A673 (cell line): ENCODE measurements at regions not wholly inside any gene's neighbourhood (a gene's known extent, or its start where the extent isn't known, plus 50 kb on each side); places are given as distances from the start of the nearest gene placed in this dataset.

Experiments used
- BruUV-seq: library from RNA; stranded (reverse); fragments of 400-500 nt; replicated peaks from 2 replicates; lab custom pipeline; 2021; lab: Mats Ljungman, UMichigan
- CTCF ChIA-PET: fragments of 300-600 bp; sonication (Branson Sonifier 250); formaldehyde crosslinking; loops from one replicate; lab custom pipeline; 2022; ENCODE audit warnings: antibody characterized with exemption; lab: Charles Lee
- POLR2A ChIA-PET: fragments of 300-600 bp; sonication (Branson Sonifier 250); formaldehyde crosslinking; loops from one replicate; lab custom pipeline; 2022; ENCODE audit warnings: antibody characterized with exemption; ENCODE audit not compliant: low non-redundant PET; lab: Charles Lee
- DNase-seq: peaks from one replicate; pipeline ENCODE4 v3.0.0-alpha.2; 2015; ENCODE audit warnings: low spot score
- H3K27ac ChIP-seq: fragments of 200-600 bp; sonication (generic); 2 replicates; pipeline ENCODE4 v1.5.1; 2016; ENCODE audit warnings: mixed run types, low read depth, mild to moderate bottlenecking, mixed read lengths, antibody characterized with exemption, low read length; ENCODE audit not compliant: poor library complexity, severe bottlenecking
- H3K27me3 ChIP-seq: fragments of 200-600 bp; sonication (generic); replicated peaks from 2 replicates; pipeline ENCODE4 v1.6.1; 2017; ENCODE audit warnings: mixed run types, low read depth, mild to moderate bottlenecking, mixed read lengths, antibody characterized with exemption, low read length; ENCODE audit not compliant: insufficient read depth, poor library complexity
- H3K36me3 ChIP-seq: fragments of 200-600 bp; sonication (generic); 2 replicates; pipeline ENCODE4 v1.6.1; 2016; ENCODE audit warnings: mixed run types, mild to moderate bottlenecking, mixed read lengths, antibody characterized with exemption, low read length; ENCODE audit not compliant: insufficient read depth, poor library complexity, severe bottlenecking
- H3K4me1 ChIP-seq: fragments of 200-600 bp; sonication (generic); 2 replicates; pipeline ENCODE4 v1.6.1; 2017; ENCODE audit warnings: mixed run types, mild to moderate bottlenecking, mixed read lengths, antibody characterized with exemption, low read length; ENCODE audit not compliant: insufficient read depth, poor library complexity, severe bottlenecking
- H3K4me3 ChIP-seq: fragments of 200-600 bp; sonication (generic); 2 replicates; pipeline ENCODE4 v1.5.1; 2016; ENCODE audit warnings: low read depth, mixed run types, mild to moderate bottlenecking, mixed read lengths, low read length; ENCODE audit not compliant: poor library complexity, severe bottlenecking
- H3K9me3 ChIP-seq: fragments of 200-600 bp; sonication (generic); 2 replicates; pipeline ENCODE4 v1.6.1; 2016; ENCODE audit warnings: mixed run types, low read depth, mild to moderate bottlenecking, mixed read lengths, antibody characterized with exemption, low read length; ENCODE audit not compliant: poor library complexity, severe bottlenecking
- CTCF ChIP-seq: fragments of 300-800, 200-600 bp; sonication (generic); conservative IDR thresholded peaks from 2 replicates; pipeline ENCODE4 v1.5.1; 2017; ENCODE audit warnings: low read depth, mild to moderate bottlenecking, antibody characterized with exemption, low read length, moderate library complexity, mixed read lengths
- EZH2 ChIP-seq: fragments of 200-600 bp; sonication (generic); IDR thresholded peaks from 2 replicates; pipeline ENCODE4 v1.6.1; 2017; ENCODE audit warnings: borderline replicate concordance, low read depth, mild to moderate bottlenecking, mixed read lengths, antibody characterized with exemption, low read length; ENCODE audit not compliant: poor library complexity, severe bottlenecking
- intact Hi-C: fragments of 100-400 bp; cut with micrococcal nuclease; formaldehyde crosslinking; loops from one replicate; pipeline ENCODE4 v1.10.0; 2022; ENCODE audit not compliant: unreplicated experiment

GRCh38 chr7:25066253-25066652 is 58.8 kb downstream of the CYCS start:
- H3K27ac ChIP-seq, result no peak overlapping the region
- H3K27me3 ChIP-seq, result no peaks in the 10 kb centered on the region
- DNase-seq, result no peak
- no peak for TF ChIP-seq CTCF
- no peak for TF ChIP-seq EZH2
- intact Hi-C loops, result no loop called here
- BruUV-seq, result no TSS peak
- H3K4me1 ChIP-seq, result peaks cover 3% of the 10 kb centered on the region
- ChIA-PET POLR2A (no interaction called here), CTCF (interaction anchor here (0.5 kb wide), 1 partner anchor 31 kb away, joined by 8 read pairs; no protein-coding TSS in a partner anchor)
- no peaks in the 10 kb centered on the region for H3K9me3 ChIP-seq
- no peaks in the 10 kb centered on the region for H3K36me3 ChIP-seq
- H3K4me3 ChIP-seq, result no peak overlapping the region

GRCh38 chr7:25062380-25062779 is 62.7 kb downstream of the CYCS start:
- no TSS peak for BruUV-seq
- Histone ChIP-seq H3K4me1 (no peaks in the 10 kb centered on the region), H3K36me3 (no peaks in the 10 kb centered on the region), H3K9me3 (no peaks in the 10 kb centered on the region), H3K27me3 (no peaks in the 10 kb centered on the region), H3K27ac (no peak overlapping the region), H3K4me3 (no peak overlapping the region)
- intact Hi-C loops, result no loop called here
- ChIA-PET CTCF (no interaction called here), POLR2A (no interaction called here)
- TF ChIP-seq EZH2 (no peak), CTCF (no peak)
- no peak for DNase-seq

GRCh38 chr7:25060487-25061055 is 64.5 kb downstream of the CYCS start:
- CTCF ChIA-PET, result interaction anchor here (0.9 kb wide), 1 partner anchor 248 kb away, joined by 3 read pairs; no protein-coding TSS in a partner anchor
- POLR2A ChIA-PET, result no interaction called here
- TF ChIP-seq CTCF (no peak), EZH2 (no peak)
- BruUV-seq, result no TSS peak
- Histone ChIP-seq H3K9me3 (no peaks in the 10 kb centered on the region), H3K4me3 (no peak overlapping the region), H3K36me3 (no peaks in the 10 kb centered on the region), H3K27ac (no peak overlapping the region), H3K27me3 (no peaks in the 10 kb centered on the region), H3K4me1 (no peaks in the 10 kb centered on the region)
- no peak for DNase-seq
- intact Hi-C loops, result no loop called here
